ENCODE measurements at regions not wholly inside any gene's neighbourhood (a gene's known extent, or its start where the extent isn't known, plus 50 kb on each side); places are given as distances from the start of the nearest gene placed in this dataset.

DNA sequence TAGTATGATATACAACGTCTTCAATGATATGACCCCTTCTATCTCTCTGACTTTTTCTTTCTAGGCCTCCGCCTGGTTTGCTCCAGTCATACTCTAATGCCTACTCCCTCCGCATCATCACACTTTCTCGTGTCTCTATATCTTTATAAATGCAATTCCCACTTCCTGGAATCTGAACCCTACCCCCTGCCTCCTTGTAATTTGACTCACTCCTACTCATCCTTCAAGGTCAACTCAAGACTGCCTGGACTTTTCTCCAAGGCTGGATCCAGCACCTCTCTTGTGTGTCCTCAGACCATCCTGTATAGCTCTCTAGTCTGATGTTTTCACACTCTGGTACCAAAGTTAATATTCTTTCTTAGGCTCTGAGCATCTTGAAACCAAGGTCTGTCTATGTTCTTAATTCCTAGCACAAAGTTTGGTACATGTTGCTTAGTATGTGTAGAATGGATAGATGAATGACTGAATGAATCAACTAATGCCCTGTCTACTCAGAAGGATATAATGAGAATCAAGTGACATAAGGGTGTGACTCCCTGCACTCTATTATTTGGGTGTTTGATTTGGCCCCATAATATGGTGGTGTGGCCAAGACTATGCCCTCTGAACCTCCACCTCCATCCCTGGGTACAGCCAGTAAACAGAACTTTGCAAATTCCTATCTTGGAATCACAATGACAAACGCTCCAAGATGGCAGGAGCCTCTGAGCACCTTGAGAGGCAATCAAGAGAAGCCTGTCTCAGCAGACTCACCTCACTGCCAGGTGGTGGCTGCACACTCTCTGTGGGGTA is 74.3 kb upstream of the SERP2 start:
- peaks cover 4 to 9% of the 10 kb centered on the region in 2 experiments for H3K4me1 Mint-ChIP-seq
- Histone ChIP-seq H3K9me3 (ENCODE audit: control insufficient read depth, low read depth, low read length) (no peaks in the 10 kb centered on the region), H3K27ac (ENCODE audit: insufficient read length, low read depth, low read length) (no peak overlapping the region), H4K8ac (replicated peaks; ENCODE audit: insufficient read length, low read depth, low read length) (no peak overlapping the region), H2BK15ac (ENCODE audit: low read depth, low read length) (no peak overlapping the region), H4K91ac (ENCODE audit: insufficient read length, low read depth, low read length) (no peak overlapping the region), H2AK5ac (ENCODE audit: insufficient read length, low read length) (no peak overlapping the region), H4K20me1 (ENCODE audit: control insufficient read depth, insufficient read depth, insufficient read length) (no peaks in the 10 kb centered on the region), H3T11ph (ENCODE audit: low read length) (no peak overlapping the region), H3K23me2 (ENCODE audit: insufficient read length, low read depth, low read length, poor library complexity, severe bottlenecking) (no peaks in the 10 kb centered on the region), H3K4ac (ENCODE audit: low read depth, low read length) (no peak overlapping the region), H3K18ac (ENCODE audit: insufficient read length, low read depth, low read length) (no peak overlapping the region), H3K14ac (ENCODE audit: insufficient read depth, low read length) (no peak overlapping the region), H3K27me3 (ENCODE audit: insufficient read depth, low read length) (0 out of 2 replicates have a peak, but pooled peaks cover 3% of the 10 kb centered on the region), H2BK120ac (ENCODE audit: low read depth, low read length, poor library complexity, severe bottlenecking) (no peak overlapping the region), H3K79me2 (ENCODE audit: insufficient read depth, low read length) (no peaks in the 10 kb centered on the region), H3K56ac (ENCODE audit: insufficient read length, low read depth, low read length) (no peak overlapping the region), H3K23ac (ENCODE audit: insufficient read length, low read depth, low read length) (no peak overlapping the region), H3K9ac (ENCODE audit: extremely low read depth, insufficient read length, low read length) (no peak overlapping the region), H2BK20ac (ENCODE audit: low read depth, low read length, poor library complexity, severe bottlenecking) (no peak overlapping the region), H3K79me1 (ENCODE audit: insufficient read depth, low read depth, low read length, poor library complexity, severe bottlenecking) (no peaks in the 10 kb centered on the region), H3K4me1 (ENCODE audit: insufficient read depth, low read length) (no peaks in the 10 kb centered on the region), H2AFZ (ENCODE audit: low read length) (no peak overlapping the region), H3K4me2 (ENCODE audit: insufficient read depth, insufficient read length, low read length) (no peak overlapping the region), H4K5ac (ENCODE audit: insufficient read length, low read depth, low read length) (no peak overlapping the region), H2BK5ac (ENCODE audit: insufficient read length, low read length) (no peak overlapping the region), H2BK12ac (ENCODE audit: insufficient read length, low read depth, low read length) (no peak overlapping the region)
- H3K27me3 Mint-ChIP-seq (ENCODE audit: low read depth), result peaks cover 40% of the 10 kb centered on the region
- H3K27ac Mint-ChIP-seq, result no peak overlapping the region; a peak in 1 of 7 replicates
- no CpG with 5 or more reads among the region's 5 CpGs for WGBS (ENCODE audit: extremely low coverage, insufficient read length, low lambda C conversion rate)
- H3K36me3 Mint-ChIP-seq (ENCODE audit: insufficient read depth in 1 of 3, low read depth in 3 of 3), result no peaks in the 10 kb centered on the region
- no peaks in the 10 kb centered on the region for H3K9me3 Mint-ChIP-seq
- TF ChIP-seq, protein P1, sequence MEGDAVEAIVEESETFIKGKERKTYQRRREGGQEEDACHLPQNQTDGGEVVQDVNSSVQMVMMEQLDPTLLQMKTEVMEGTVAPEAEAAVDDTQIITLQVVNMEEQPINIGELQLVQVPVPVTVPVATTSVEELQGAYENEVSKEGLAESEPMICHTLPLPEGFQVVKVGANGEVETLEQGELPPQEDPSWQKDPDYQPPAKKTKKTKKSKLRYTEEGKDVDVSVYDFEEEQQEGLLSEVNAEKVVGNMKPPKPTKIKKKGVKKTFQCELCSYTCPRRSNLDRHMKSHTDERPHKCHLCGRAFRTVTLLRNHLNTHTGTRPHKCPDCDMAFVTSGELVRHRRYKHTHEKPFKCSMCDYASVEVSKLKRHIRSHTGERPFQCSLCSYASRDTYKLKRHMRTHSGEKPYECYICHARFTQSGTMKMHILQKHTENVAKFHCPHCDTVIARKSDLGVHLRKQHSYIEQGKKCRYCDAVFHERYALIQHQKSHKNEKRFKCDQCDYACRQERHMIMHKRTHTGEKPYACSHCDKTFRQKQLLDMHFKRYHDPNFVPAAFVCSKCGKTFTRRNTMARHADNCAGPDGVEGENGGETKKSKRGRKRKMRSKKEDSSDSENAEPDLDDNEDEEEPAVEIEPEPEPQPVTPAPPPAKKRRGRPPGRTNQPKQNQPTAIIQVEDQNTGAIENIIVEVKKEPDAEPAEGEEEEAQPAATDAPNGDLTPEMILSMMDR (conservative IDR thresholded peaks at IDR 0.05), result no peak
- no peak for DNase-seq
- H3K4me3 Mint-ChIP-seq, result no peak overlapping the region

Measured in H9 (cell line).